HG03196 (cell line): ENCODE measurements at regions not wholly inside any gene's neighbourhood (a gene's known extent, or its start where the extent isn't known, plus 50 kb on each side); places are given as distances from the start of the nearest gene placed in this dataset.
"Not testable (repeated sequence)": the region's sequence is repeated elsewhere in the genome, so short reads cannot be mapped to it uniquely, and the experiment has no call there.

Experiments
- ATAC-seq: cut with Tn5 transposase; IDR thresholded peaks from one replicate; pipeline ENCODE4 v1.9.1; 2021; ENCODE audit not compliant: unreplicated experiment

- no peak for ATAC-seq
These were observed 1182.3 kb downstream of the CNTNAP5 start for GRCh38 chr2:125207431-125207830.

- no peak for ATAC-seq
These were observed 1191.2 kb downstream of the CNTNAP5 start for GRCh38 chr2:125216321-125216720.

- no peak for ATAC-seq
These were observed 1199.1 kb downstream of the CNTNAP5 start for GRCh38 chr2:125224188-125224587.

DNA sequence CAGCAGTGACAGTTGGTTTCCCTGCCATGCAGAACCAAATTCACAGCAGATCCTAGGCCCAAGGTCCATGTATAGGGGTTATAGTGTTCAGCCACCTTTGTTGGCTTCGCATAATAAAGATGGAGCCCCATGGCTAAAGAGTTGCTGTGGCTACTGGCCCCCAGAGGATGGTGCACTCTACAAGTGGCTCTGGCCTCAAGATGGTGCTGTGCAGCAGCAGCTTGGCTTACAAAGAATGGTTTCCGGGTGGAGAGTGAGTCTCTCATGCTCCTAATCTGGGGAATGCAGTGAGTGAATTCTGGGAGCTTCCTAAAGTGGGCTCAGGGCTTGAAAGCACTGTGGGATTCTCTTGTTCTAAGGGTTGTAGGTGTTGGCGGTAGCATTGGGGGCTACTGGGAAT, 1199.7 kb downstream of the CNTNAP5 start:
- ATAC-seq = no peak

DNA sequence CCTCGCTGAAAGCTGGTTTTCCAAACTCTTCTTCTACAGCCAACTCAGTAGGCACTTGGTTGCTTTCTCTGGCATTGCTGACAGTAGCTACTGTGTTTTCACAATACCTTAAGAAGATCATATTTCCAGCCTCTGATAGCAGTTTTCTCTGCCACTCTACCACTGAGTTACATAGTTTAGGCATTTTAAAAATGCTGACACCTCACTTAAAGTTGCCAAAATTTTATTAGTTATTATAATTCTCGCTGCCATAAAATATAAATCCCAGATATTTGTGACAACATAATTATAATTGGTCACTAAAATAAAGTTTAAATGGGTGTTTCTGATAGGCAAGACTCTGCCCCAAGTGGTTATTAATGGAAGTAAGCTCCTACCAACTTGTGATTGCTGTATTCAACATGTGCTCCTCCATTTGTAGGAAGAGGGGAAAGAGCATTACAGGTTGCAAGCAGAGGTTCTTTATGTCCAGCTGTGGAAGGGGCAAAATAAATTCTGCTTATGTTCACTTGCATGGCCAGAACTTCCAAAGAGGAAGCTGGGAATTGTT, 1202.8 kb downstream of the CNTNAP5 start:
- ATAC-seq = no peak

DNA sequence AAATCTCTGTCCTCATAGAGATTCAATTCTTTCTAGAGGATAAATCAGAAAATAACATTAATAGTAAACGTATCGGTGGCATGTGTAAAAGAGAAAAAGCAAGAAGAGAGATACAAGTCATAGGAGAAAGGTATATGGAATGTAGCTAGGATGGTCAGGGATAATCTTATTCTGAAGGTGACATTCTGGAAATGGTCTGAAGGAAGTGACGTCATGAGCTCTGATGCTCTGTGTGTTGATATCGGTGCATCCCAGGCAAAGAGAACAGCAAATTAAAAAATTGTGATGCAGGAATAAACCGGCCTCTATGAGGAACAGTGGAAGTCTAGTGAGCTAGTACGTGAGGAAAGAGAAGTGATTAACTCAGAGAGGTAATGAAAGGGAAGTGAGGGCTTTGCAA, 1215.8 kb downstream of the CNTNAP5 start:
- ATAC-seq = no peak

GRCh38 chr2:125243074-125243473, 1218.0 kb downstream of the CNTNAP5 start:
- ATAC-seq = no peak

DNA sequence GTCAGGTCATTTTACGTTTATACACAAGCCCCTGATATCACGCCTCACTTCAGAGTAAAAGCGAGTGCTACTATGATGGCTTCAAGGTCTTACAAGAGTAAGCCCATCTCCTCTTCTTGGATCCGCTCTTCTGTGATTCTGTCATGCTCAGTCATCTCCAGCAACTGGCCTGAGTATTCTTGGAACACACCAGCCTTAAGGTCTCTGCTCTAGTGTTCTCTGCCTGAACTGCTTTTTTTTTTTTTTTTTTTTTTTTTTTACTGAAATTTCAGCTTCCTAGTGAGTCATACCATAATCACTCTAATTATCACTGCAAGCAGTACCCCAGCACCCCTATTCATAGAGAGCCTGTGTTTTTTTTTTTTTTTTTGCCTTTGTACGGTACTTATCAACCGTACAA, 1228.9 kb downstream of the CNTNAP5 start:
- no peak for ATAC-seq

GRCh38 chr2:125259451-125259850, 1234.4 kb downstream of the CNTNAP5 start:
- no peak for ATAC-seq

DNA sequence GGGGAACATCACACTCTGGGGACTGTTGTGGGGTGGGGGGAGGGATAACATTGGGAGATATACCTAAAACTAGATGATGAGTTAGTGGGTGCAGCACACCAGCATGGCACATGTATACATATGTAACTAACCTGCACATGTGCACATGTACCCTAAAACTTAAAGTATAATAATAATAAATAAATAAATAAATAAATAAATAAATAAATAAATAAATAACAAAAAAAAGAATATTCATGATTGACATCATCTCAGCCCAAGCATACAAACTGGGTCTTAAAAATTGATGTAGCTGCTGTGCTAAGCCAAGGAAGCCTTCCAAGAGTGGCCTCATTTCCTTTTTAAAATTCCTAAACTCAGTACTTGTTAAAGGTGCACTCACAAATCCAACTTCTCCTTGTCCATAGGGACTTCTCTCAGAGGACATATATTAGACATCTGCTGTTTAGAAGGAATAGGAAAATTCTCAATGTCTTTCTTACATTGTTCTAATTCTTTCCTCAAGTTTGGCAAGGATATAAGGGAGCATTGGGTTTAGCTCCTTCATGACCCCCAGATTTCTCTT, 1235.4 kb downstream of the CNTNAP5 start:
- not testable (repeated sequence) for ATAC-seq

- no peak for ATAC-seq
These were observed 1239.4 kb downstream of the CNTNAP5 start for GRCh38 chr2:125264453-125264852.

GRCh38 chr2:125267683-125268082, 1242.6 kb downstream of the CNTNAP5 start:
- no peak for ATAC-seq

GRCh38 chr2:125272651-125273050, 1247.6 kb downstream of the CNTNAP5 start:
- no peak for ATAC-seq

DNA sequence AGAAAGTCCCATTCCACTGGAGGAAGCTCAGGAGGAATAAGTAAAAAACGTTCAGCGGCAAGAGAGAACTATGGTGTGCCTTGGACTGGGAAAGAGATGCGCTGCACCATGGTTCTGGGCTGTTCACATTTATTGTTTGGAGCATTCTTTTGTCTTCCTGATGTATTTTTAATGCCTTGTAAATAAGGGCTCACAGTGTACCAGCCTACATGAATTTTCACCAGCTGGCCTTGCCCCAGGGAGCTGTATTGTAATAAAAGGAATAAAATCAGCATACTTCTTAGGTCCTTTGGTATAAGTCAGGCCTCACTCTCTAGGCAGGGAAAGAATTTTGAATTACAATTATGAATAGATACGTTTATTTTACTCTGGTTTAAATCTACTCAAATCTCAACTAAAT, 1249.6 kb downstream of the CNTNAP5 start:
- ATAC-seq = no peak

DNA sequence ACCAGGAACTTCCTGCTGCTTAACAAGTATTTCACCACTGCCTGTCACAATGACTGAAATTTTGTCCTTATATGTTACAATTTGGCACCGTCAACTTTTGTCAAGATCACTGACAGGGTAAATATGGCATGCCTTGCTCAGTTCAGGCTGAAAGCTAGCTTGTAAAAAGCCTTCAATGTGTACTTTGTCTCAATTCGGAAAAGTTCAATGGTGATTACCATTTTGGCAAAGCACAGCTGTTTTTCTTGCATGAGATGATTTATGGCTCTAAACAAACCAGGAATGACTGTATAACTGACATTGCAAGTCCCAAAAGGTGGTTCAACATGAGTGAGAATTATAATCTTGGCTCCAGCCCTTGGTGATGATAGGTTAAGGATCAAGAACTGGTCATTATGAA, 1255.2 kb downstream of the CNTNAP5 start:
- no peak for ATAC-seq

GRCh38 chr2:125281242-125281641, 1256.2 kb downstream of the CNTNAP5 start:
- no peak for ATAC-seq

- ATAC-seq = no peak
These were observed 1271.7 kb downstream of the CNTNAP5 start for GRCh38 chr2:125296742-125297141.

GRCh38 chr2:125310657-125311364, 1285.7 kb downstream of the CNTNAP5 start:
- ATAC-seq = no peak

DNA sequence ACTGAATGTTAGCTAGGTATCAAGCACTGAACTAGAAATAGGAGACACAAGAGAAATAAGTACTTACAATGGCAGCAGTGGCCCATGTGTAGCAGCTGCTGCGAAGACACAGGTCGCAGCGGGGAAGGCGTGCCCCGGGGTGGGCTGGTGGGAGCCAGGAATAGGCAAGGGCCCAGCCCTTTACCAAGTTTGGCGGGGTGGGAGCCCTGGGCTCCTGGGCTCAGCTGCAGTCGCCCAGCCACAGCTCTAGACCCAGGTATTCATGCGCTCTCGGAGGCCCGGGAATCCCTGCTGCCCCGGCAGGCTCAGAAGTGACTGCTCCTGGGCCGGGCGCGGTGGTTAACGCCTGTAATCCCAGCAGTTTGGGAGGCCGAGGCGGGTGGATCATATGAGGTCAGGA, 1287.3 kb downstream of the CNTNAP5 start:
- ATAC-seq = no peak

GRCh38 chr2:125313806-125314205, 1288.7 kb downstream of the CNTNAP5 start:
- ATAC-seq = no peak

GRCh38 chr2:125318740-125319139, 1293.7 kb downstream of the CNTNAP5 start:
- no peak for ATAC-seq

DNA sequence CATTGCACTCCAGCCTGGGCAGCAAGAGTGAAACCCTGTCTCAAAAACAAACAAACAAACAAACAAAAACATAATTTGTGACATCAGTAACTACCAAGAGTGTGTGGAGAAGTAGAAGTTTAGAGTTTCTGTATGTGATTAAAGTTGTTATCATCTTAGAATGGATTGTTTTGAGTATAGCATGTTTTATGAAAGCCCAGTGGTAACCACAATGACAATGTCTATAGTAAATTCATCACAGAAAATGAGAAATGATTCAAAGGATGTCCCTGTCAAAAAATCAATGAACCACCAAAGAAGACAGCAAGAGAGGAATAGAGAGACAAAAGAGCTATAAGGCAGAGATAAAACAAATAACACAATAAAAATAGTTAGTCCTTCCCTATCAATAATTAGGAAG, 1299.2 kb downstream of the CNTNAP5 start:
- ATAC-seq = no peak

DNA sequence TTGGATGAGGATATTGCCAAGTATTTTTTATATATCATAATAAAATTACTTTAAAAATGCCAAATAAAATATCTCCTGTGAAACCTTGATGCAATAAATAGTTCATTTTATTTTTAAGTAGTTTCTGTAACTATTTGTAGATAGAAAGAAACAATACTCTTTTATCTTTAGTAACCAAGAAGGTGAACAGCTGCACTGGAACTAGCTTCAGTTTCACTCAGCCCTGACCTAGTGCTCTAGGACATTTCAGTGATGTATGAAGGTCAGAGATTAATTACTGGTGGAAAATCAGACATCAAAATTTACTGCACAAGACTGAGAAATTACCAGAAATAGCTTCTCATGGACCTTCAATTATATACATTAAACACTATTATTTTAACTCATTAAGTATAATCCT, 1305.0 kb downstream of the CNTNAP5 start:
- no peak for ATAC-seq
